ENCODE measurements at regions not wholly inside any gene's neighbourhood (a gene's known extent, or its start where the extent isn't known, plus 50 kb on each side); places are given as distances from the start of the nearest gene placed in this dataset.
A peak's percentile ranks its signal among the peaks of the same experiment; 100 is the strongest.

- no peak for DNase-seq (ENCODE audit: low spot score)
Measured at GRCh38 chr15:47511261-47511660, 206.0 kb upstream of the SEMA6D start.

DNA sequence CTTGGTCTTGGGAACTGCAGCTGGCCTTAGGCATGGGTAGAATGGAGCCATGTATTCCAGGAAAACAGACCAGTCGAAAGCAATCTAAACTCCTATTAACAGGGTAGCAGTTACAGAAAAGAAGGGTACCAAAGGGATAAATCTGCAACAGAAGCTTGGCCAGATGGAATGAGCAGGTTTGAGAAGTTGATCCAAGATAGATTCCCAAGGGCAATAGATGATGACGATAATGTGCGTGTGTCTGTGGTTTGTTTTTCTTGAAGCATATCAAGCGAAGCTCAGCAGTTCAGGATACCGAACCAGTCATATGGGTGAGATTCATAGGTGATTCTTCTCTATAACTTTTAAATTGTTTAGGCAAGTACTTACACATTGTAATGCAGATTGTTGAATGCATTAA is 203.8 kb upstream of the SEMA6D start:
- DNase-seq (ENCODE audit: low spot score): no peak

DNA sequence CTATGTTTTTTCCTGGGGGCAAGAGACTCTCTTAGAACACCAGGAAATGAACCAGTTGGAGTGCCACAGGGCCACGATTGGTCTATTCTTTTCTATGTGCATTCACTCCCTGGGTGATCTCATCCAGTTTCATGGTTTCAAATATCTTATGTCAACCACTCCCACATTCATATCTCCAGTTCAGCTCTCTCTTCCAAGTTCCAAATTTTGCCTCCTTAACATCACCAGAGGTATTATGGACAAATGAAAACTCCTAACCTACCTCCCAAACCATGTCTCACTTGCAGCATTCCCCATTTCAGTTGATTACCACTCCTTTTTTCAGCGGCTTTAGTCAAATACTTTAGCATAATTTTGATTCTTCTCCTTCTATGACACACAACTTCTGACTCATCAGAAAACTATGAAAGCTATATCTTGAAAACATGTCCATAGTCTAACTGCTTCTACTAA is 203.1 kb upstream of the SEMA6D start:
- DNase-seq (ENCODE audit: low spot score): peak; percentile 66

DNA sequence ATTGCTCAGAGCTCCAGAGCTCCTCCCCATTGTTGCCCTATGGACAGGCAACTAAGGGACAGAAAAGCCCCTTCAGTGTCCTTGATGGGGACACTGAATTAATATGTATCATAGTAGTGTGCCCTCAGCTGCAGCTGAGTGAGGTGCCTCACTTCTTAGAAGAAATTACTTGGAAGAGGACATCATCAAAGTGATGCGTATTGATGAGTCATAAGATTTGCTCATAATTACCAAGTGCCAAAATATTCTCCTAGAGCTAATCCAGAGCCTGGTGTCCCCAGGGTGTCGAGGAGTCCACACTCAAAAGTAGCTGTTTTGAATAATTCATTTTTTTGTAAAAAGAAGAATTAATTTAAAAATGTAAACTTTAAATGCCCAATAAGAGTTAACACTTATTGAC is 200.7 kb upstream of the SEMA6D start:
- DNase-seq (ENCODE audit: low spot score): peak; percentile 41

- peak; percentile 30 for DNase-seq (ENCODE audit: low spot score)
Measured at GRCh38 chr15:47516972-47517371, 200.3 kb upstream of the SEMA6D start.

GRCh38 chr15:47517737-47518136 is 199.6 kb upstream of the SEMA6D start:
- no peak for DNase-seq (ENCODE audit: low spot score)

- peak; percentile 54 for DNase-seq (ENCODE audit: low spot score)
Measured at GRCh38 chr15:47523681-47524475, 193.4 kb upstream of the SEMA6D start.

- no peak for DNase-seq (ENCODE audit: low spot score)
Measured at GRCh38 chr15:47529241-47529640, 188.1 kb upstream of the SEMA6D start.

DNA sequence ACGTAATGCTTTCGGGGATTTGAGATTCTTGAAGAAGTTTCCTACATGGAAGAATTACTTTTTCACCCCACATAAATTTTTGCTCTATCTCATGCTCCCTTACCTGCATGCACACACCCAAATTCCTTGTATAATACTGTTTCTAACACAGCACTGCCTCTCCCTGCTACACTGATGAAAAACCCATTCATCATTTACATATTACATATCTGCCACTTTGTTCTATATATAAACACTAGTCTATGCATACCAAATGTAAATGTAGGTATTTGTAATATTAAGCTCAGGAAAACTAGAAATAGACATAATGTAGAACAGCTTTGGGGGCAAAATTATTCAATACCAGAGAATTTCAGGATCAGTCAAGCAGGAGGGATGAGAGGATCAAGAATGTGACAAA is 182.6 kb upstream of the SEMA6D start:
- DNase-seq (ENCODE audit: low spot score): no peak

DNA sequence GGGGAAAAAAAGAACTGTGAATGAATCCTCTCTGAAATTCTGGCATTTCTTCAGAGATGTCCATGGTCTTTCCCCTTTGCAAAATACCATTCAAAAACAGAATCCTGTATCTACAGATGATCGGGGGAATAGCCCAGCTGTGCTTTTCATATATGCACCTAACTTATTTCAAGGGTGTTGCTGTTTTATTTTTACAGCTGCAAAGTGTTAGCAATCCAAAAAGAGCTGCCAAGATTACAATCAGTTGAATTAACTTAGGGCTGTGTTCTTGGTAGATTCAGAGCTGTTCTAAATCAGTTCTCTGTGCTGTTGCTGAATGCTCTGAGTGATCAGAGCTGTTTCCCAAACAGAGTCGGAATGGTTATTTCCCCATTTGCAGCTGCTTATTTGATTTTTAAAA is 175.7 kb upstream of the SEMA6D start:
- DNase-seq (ENCODE audit: low spot score): no peak

DNA sequence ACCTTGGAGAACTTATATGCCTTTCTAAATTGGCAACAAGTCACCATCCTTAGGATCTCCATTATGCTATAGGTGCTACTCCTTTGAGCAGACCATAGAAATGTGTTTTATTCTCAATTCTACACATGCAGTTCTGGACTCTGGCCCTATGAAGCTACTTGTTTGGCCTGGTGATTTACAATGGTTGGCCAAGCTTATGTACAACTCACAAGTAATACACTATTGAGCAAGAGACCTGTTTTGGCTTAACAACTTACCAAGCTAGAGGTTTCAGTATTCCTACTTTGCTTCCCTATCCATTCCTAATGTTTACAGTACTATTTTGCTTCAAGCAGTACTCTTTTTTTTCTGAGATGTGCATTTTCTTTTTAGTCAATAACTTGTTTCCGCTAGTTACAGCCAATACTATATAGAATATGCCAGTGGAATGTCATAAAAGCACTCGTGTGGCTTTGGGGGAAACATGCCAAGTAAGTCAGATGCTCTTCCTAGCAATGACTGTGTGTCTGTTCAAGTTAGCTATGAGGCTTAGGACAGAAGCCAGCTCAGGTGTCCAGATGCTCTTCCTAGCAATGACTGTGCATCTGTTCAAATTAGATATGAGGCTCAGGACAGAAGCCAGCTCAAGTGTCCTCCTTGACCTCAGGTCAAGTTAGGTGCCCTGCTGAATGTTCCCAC is 174.9 kb upstream of the SEMA6D start:
- DNase-seq (ENCODE audit: low spot score): no peak

DNA sequence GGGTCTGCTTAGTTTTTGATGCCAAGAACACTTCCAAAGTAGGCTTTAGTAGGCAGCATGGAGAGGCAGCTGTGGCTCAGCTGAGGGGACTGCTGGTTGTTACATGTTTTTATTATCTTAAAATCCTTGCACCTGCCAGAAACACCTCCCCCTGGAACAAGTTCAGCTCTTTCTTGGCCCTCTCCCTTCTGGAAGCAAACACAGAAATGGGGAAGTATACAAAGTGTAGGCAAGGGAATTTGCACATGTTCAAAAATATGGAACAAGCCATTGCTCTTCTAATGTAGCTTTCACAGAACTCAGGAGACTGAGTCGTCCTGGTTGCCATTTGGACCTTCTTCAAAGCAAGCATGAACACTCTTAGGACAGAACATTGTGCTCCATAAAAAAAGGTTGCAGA is 169.1 kb upstream of the SEMA6D start:
- no peak for DNase-seq (ENCODE audit: low spot score)

GRCh38 chr15:47548986-47549385 is 168.3 kb upstream of the SEMA6D start:
- no peak for DNase-seq (ENCODE audit: low spot score)

- DNase-seq (ENCODE audit: low spot score): no peak
Measured at GRCh38 chr15:47551079-47551478, 166.2 kb upstream of the SEMA6D start.

DNA sequence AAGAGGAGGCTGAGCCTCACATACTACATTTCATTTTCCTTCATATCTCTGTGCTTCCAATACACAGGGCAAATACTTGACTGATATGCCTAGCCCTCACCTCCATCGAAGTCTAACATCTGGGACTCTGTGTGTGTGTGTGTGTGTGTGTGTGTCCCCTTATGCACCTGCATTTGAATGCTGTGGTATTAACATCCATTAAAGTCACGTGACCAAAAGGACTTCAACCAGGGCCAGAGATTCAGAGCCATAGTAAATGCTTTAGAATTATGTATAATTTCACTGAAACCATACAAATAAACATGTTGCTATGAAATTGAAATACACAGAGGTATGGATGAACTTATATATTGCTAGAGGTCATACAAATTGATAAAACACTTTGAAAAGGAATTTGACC is 165.8 kb upstream of the SEMA6D start:
- no peak for DNase-seq (ENCODE audit: low spot score)

DNA sequence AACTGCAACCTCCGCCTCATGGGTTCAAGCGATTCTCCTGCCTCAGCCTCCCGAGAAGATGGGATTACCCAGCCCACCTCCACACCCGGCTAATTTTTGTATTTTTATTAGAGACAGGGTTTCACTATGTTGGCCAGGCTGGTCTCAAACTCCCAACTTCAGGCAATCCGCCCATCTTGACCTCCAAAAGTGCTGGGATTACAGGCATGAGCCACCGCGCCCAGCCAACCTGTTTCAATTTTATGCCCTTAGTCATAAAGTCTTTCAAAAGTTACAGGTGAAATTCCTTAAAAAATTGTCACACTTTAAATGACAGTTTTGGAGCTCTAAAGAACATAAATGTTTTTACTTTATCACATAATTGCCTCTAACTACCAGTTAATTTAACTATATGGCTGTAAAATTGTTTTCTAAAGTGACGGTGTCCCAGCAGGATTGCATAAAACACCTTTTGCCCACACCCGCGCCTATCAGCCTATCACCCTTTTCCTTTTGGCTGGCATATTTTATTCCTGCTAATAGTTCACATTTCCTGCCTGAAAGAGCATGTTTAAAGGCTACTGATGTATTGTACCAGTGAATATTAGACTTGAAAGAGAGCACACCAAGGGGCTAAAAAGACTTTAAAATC is 164.2 kb upstream of the SEMA6D start:
- DNase-seq (ENCODE audit: low spot score): no peak

- DNase-seq (ENCODE audit: low spot score): no peak
Measured at GRCh38 chr15:47553947-47554346, 163.4 kb upstream of the SEMA6D start.

GRCh38 chr15:47561102-47561501 is 156.2 kb upstream of the SEMA6D start:
- DNase-seq (ENCODE audit: low spot score): no peak

GRCh38 chr15:47565949-47566348 is 151.4 kb upstream of the SEMA6D start:
- DNase-seq (ENCODE audit: low spot score): no peak

DNA sequence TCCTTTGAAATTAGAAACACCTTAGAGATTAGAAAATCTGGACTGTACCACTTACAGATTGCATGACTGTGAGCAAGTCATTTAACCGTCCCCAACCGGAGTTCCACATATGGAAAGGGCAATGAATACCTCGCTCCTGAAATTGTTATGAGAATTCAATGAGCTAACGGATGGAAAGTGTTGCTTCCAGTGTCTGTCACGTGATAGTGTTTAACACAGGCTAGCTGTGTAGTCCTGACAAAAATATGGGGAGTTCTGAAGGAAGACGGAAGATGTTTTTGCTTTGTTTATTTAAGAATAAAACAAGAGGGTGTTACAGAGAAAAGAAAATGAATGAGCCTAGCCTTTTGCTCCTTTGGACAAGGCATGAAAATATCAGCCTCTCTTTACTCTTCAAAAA is 150.7 kb upstream of the SEMA6D start:
- DNase-seq (ENCODE audit: low spot score): no peak

DNA sequence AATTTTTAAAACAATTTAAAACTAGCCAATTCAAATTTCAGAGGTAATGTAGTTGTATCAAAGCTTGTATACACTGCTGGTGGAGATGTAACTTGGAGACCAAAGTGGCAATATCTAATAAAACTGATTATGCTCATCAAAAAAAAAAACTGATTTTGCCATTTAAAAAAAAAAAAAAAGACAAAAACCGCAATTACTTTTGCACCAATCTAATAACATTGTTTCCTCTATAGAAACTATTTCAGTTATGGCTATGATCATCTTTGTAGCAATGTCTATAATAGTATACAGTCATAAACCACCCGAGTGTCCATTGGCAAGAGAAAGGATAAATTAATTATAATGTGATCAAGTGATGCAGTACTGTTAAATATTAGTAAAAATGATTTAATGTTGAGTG is 149.3 kb upstream of the SEMA6D start:
- DNase-seq (ENCODE audit: low spot score): no peak

- no peak for DNase-seq (ENCODE audit: low spot score)
Measured at GRCh38 chr15:47570044-47570443, 147.3 kb upstream of the SEMA6D start.

GRCh38 chr15:47570451-47570850 is 146.9 kb upstream of the SEMA6D start:
- DNase-seq (ENCODE audit: low spot score): no peak

Measured in kidney capillary endothelial cell (primary cell).